ENCODE measurements at regions not wholly inside any gene's neighbourhood (a gene's known extent, or its start where the extent isn't known, plus 50 kb on each side); places are given as distances from the start of the nearest gene placed in this dataset.
A peak's percentile ranks its signal among the peaks of the same experiment; 100 is the strongest.
"Not testable (repeated sequence)": the region's sequence is repeated elsewhere in the genome, so short reads cannot be mapped to it uniquely, and the experiment has no call there.

- H3K36me3 Mint-ChIP-seq (ENCODE audit: low read depth), result no peaks in the 10 kb centered on the region
- H3K4me1 Mint-ChIP-seq, result no peaks in the 10 kb centered on the region
- TF ChIP-seq, protein P1, sequence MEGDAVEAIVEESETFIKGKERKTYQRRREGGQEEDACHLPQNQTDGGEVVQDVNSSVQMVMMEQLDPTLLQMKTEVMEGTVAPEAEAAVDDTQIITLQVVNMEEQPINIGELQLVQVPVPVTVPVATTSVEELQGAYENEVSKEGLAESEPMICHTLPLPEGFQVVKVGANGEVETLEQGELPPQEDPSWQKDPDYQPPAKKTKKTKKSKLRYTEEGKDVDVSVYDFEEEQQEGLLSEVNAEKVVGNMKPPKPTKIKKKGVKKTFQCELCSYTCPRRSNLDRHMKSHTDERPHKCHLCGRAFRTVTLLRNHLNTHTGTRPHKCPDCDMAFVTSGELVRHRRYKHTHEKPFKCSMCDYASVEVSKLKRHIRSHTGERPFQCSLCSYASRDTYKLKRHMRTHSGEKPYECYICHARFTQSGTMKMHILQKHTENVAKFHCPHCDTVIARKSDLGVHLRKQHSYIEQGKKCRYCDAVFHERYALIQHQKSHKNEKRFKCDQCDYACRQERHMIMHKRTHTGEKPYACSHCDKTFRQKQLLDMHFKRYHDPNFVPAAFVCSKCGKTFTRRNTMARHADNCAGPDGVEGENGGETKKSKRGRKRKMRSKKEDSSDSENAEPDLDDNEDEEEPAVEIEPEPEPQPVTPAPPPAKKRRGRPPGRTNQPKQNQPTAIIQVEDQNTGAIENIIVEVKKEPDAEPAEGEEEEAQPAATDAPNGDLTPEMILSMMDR (IDR thresholded peaks at IDR 0.05; ENCODE audit: unreplicated experiment in 3 of 3), result no peak
- H3K27me3 Mint-ChIP-seq (ENCODE audit: low read depth), result no peaks in the 10 kb centered on the region
- peaks cover under 1% of the 10 kb centered on the region for H3K9me3 Mint-ChIP-seq
- H3K27ac Mint-ChIP-seq, result no peak overlapping the region
- no peak overlapping the region for H3K4me3 Mint-ChIP-seq
These were observed 150.9 kb upstream of the MOCS2 start for GRCh38 chr5:53260446-53260845.

GRCh38 chr5:53261245-53261644, 151.7 kb upstream of the MOCS2 start:
- no peaks in the 10 kb centered on the region for H3K4me1 Mint-ChIP-seq
- TF ChIP-seq, protein P1 (IDR thresholded peaks at IDR 0.05; ENCODE audit: unreplicated experiment in 3 of 3), result no peak

GRCh38 chr5:53262348-53262970, 152.9 kb upstream of the MOCS2 start:
- Mint-ChIP-seq H3K27ac (no peak overlapping the region), H3K4me3 (no peak overlapping the region), H3K9me3 (peaks cover 3% of the 10 kb centered on the region), H3K36me3 (ENCODE audit: low read depth) (no peaks in the 10 kb centered on the region), H3K4me1 (no peaks in the 10 kb centered on the region), H3K27me3 (ENCODE audit: low read depth) (no peaks in the 10 kb centered on the region)
- TF ChIP-seq, protein P1 (IDR thresholded peaks at IDR 0.05; ENCODE audit: unreplicated experiment in 3 of 3), result peak; percentile 30 to 42 (median 36)

More at GRCh38 chr5:53261245-53261644, 151.7 kb upstream of the MOCS2 start:
- Mint-ChIP-seq H3K27ac (no peak overlapping the region), H3K36me3 (ENCODE audit: low read depth) (no peaks in the 10 kb centered on the region), H3K27me3 (ENCODE audit: low read depth) (no peaks in the 10 kb centered on the region), H3K4me3 (no peak overlapping the region), H3K9me3 (peaks cover 3% of the 10 kb centered on the region)

DNA sequence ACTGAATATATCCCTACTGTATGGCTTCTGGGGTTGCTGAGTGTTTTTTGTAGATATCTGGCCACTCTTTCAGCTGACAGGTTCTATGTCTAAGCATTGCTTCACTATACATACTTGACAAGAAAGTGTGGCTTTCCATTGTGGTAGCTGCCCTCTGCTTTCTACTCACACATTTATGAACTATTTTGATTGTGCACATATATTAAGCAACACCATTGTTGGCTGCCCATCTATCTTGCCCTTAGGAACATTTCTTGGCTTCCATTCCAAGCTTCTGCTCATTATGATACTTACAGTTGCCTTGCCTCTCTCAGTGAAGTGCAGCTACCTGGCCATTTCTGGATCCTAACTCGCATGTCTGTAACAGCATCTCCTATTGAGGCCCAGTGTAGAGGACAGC, 153.6 kb upstream of the MOCS2 start:
- Mint-ChIP-seq H3K27me3 (ENCODE audit: low read depth) (no peaks in the 10 kb centered on the region), H3K36me3 (ENCODE audit: low read depth) (no peaks in the 10 kb centered on the region), H3K9me3 (peaks cover 9% of the 10 kb centered on the region), H3K27ac (no peak overlapping the region), H3K4me3 (no peak overlapping the region), H3K4me1 (no peaks in the 10 kb centered on the region)
- TF ChIP-seq, protein P1 (IDR thresholded peaks at IDR 0.05; ENCODE audit: unreplicated experiment in 3 of 3), result no peak

GRCh38 chr5:53265043-53265442, 155.5 kb upstream of the MOCS2 start:
- TF ChIP-seq, protein P1 (IDR thresholded peaks at IDR 0.05; ENCODE audit: unreplicated experiment in 3 of 3), result no peak
- no peaks in the 10 kb centered on the region for H3K36me3 Mint-ChIP-seq (ENCODE audit: low read depth)
- H3K27ac Mint-ChIP-seq, result no peak overlapping the region
- H3K4me3 Mint-ChIP-seq, result no peak overlapping the region
- peaks cover 15% of the 10 kb centered on the region for H3K9me3 Mint-ChIP-seq
- no peaks in the 10 kb centered on the region for H3K4me1 Mint-ChIP-seq
- H3K27me3 Mint-ChIP-seq (ENCODE audit: low read depth), result no peaks in the 10 kb centered on the region

DNA sequence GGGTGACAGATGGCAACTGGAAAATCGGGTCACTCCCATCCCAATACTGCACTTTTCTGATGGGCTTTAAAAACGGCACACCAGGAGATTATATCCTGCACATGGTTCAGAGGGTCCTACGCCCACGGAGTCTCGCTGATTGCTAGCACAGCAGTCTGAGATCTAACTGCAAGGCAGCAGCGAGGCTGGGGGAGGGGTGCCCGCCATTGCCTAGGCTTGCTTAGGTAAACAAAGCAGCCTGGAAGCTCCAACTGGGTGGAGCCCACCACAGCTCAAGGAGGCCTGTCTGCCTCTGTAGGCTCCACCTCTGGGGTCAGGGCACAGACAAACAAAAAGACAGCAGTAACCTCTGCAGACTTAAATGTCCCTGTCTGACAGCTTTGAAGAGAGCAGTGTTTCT, 158.7 kb upstream of the MOCS2 start:
- H3K9me3 Mint-ChIP-seq, result peaks cover 23% of the 10 kb centered on the region
- not testable (repeated sequence) for H3K27me3 Mint-ChIP-seq (ENCODE audit: low read depth); H3K4me3 Mint-ChIP-seq; H3K27ac Mint-ChIP-seq; H3K4me1 Mint-ChIP-seq; H3K36me3 Mint-ChIP-seq (ENCODE audit: low read depth)

Measured in nephron (organoid).